IPS DF 6.9 (cell line): ENCODE measurements at regions not wholly inside any gene's neighbourhood (a gene's known extent, or its start where the extent isn't known, plus 50 kb on each side); places are given as distances from the start of the nearest gene placed in this dataset.

ENCODE experiments used
- DNase-seq: peaks from one replicate; pipeline ENCODE4 v3.0.0-alpha.2; 2013; ENCODE audit warnings: low read depth, low spot score
- H3K27ac ChIP-seq: one replicate; pipeline ENCODE4 v1.5.1; 2013; ENCODE audit warnings: low read length, control low read depth
- H3K27me3 ChIP-seq: 2 replicates; pipeline ENCODE4 v1.6.1; 2013; ENCODE audit warnings: mild to moderate bottlenecking, low read length; ENCODE audit not compliant: control insufficient read depth, insufficient read depth
- H3K36me3 ChIP-seq: 2 replicates; pipeline ENCODE4 v1.6.1; 2013; ENCODE audit warnings: low read length; ENCODE audit not compliant: control insufficient read depth, insufficient read depth
- H3K4me1 ChIP-seq: 2 replicates; pipeline ENCODE4 v1.6.1; 2013; ENCODE audit warnings: low read length; ENCODE audit not compliant: control insufficient read depth, insufficient read depth
- H3K4me3 ChIP-seq: 2 replicates; pipeline ENCODE4 v1.5.1; 2013; ENCODE audit warnings: mild to moderate bottlenecking, low read length
- H3K9me3 ChIP-seq: 2 replicates; pipeline ENCODE4 v1.6.1; 2013; ENCODE audit warnings: low read length, inconsistent platforms; ENCODE audit not compliant: control insufficient read depth, insufficient read depth
- WGBS: extraction: QIAGEN DNeasy Blood & Tissue Kit; methylation state at CpG from one replicate; pipeline ENCODE4 v1.1.7; 2013; ENCODE audit warnings: mixed read lengths, missing lambda C conversion rate; ENCODE audit not compliant: insufficient read length, insufficient coverage; 5-methylcytosine and 5-hydroxymethylcytosine counted together

- no peaks in the 10 kb centered on the region for H3K36me3 ChIP-seq
- H3K4me3 ChIP-seq: no peak overlapping the region
- H3K4me1 ChIP-seq: no peaks in the 10 kb centered on the region; the same call in 1 of the 2 replicates
- WGBS: no CpG with 5 or more reads among the region's 4 CpGs
- no peak overlapping the region for H3K27ac ChIP-seq
- DNase-seq: no peak
- H3K9me3 ChIP-seq: no peaks in the 10 kb centered on the region
- H3K27me3 ChIP-seq: no peaks in the 10 kb centered on the region
Observed at GRCh38 chr2:5933669-5934068, 241.5 kb downstream of the SOX11 start.

GRCh38 chr2:5937321-5937720 lies 245.1 kb downstream of the SOX11 start:
- no peaks in the 10 kb centered on the region for H3K27me3 ChIP-seq
- no CpG with 5 or more reads among the region's 4 CpGs for WGBS
- H3K36me3 ChIP-seq: no peaks in the 10 kb centered on the region
- no peak overlapping the region for H3K4me3 ChIP-seq
- no peak overlapping the region for H3K27ac ChIP-seq
- no peak for DNase-seq
- no peaks in the 10 kb centered on the region; the same call in 1 of the 2 replicates for H3K4me1 ChIP-seq
- H3K9me3 ChIP-seq: no peaks in the 10 kb centered on the region

- Histone ChIP-seq H3K9me3 (no peaks in the 10 kb centered on the region), H3K27ac (no peak overlapping the region), H3K36me3 (no peaks in the 10 kb centered on the region), H3K4me3 (no peak overlapping the region), H3K27me3 (no peaks in the 10 kb centered on the region), H3K4me1 (no peaks in the 10 kb centered on the region; the same call in 1 of the 2 replicates)
- WGBS: no CpG with 5 or more reads among the region's 12 CpGs
- no peak for DNase-seq
Observed at GRCh38 chr2:5937851-5938565, 245.8 kb downstream of the SOX11 start.

GRCh38 chr2:5938566-5938896 lies 246.3 kb downstream of the SOX11 start:
- Histone ChIP-seq H3K27ac (no peak overlapping the region), H3K9me3 (no peaks in the 10 kb centered on the region), H3K27me3 (no peaks in the 10 kb centered on the region), H3K36me3 (no peaks in the 10 kb centered on the region), H3K4me3 (no peak overlapping the region), H3K4me1 (no peaks in the 10 kb centered on the region; the same call in 1 of the 2 replicates)
- WGBS: no CpG with 5 or more reads among the region's 10 CpGs
- DNase-seq: no peak

- Histone ChIP-seq H3K27ac (no peak overlapping the region), H3K9me3 (no peaks in the 10 kb centered on the region), H3K4me1 (no peaks in the 10 kb centered on the region; the same call in 1 of the 2 replicates), H3K4me3 (no peak overlapping the region), H3K27me3 (no peaks in the 10 kb centered on the region), H3K36me3 (no peaks in the 10 kb centered on the region)
- DNase-seq: no peak
- no CpG with 5 or more reads among the region's 4 CpGs for WGBS
Observed at GRCh38 chr2:5939553-5939952, 247.4 kb downstream of the SOX11 start.

- no peak overlapping the region for H3K4me3 ChIP-seq
- no peaks in the 10 kb centered on the region; the same call in none of the 2 replicates for H3K4me1 ChIP-seq
- no peaks in the 10 kb centered on the region for H3K36me3 ChIP-seq
- no peaks in the 10 kb centered on the region for H3K9me3 ChIP-seq
- H3K27ac ChIP-seq: no peak overlapping the region
- DNase-seq: no peak
- H3K27me3 ChIP-seq: no peaks in the 10 kb centered on the region
- no CpG with 5 or more reads among the region's 7 CpGs for WGBS
Observed at GRCh38 chr2:5940596-5941535, 248.7 kb downstream of the SOX11 start.

GRCh38 chr2:5942204-5942603 lies 250.0 kb downstream of the SOX11 start:
- WGBS: no CpG with 5 or more reads among the region's 7 CpGs
- H3K36me3 ChIP-seq: no peaks in the 10 kb centered on the region

GRCh38 chr2:5945742-5946141 lies 253.6 kb downstream of the SOX11 start:
- no peak for DNase-seq
- H3K36me3 ChIP-seq: no peaks in the 10 kb centered on the region
- H3K4me3 ChIP-seq: no peak overlapping the region
- H3K9me3 ChIP-seq: no peaks in the 10 kb centered on the region
- WGBS: no CpG with 5 or more reads among the region's 9 CpGs
- no peaks in the 10 kb centered on the region for H3K27me3 ChIP-seq
- no peaks in the 10 kb centered on the region; the same call in 1 of the 2 replicates for H3K4me1 ChIP-seq
- no peak overlapping the region for H3K27ac ChIP-seq

More at GRCh38 chr2:5942204-5942603, 250.0 kb downstream of the SOX11 start:
- no peaks in the 10 kb centered on the region for H3K9me3 ChIP-seq
- no peak overlapping the region for H3K27ac ChIP-seq
- no peak for DNase-seq
- H3K4me3 ChIP-seq: no peak overlapping the region
- no peaks in the 10 kb centered on the region; the same call in none of the 2 replicates for H3K4me1 ChIP-seq
- H3K27me3 ChIP-seq: no peaks in the 10 kb centered on the region

GRCh38 chr2:5946225-5947115 lies 254.3 kb downstream of the SOX11 start:
- Histone ChIP-seq H3K27ac (no peak overlapping the region), H3K36me3 (no peaks in the 10 kb centered on the region), H3K9me3 (no peaks in the 10 kb centered on the region), H3K4me1 (no peaks in the 10 kb centered on the region; the same call in 1 of the 2 replicates), H3K27me3 (no peaks in the 10 kb centered on the region), H3K4me3 (no peak overlapping the region)
- WGBS: no CpG with 5 or more reads among the region's 15 CpGs
- no peak for DNase-seq

- no peaks in the 10 kb centered on the region for H3K27me3 ChIP-seq
- no peaks in the 10 kb centered on the region for H3K9me3 ChIP-seq
- no peak for DNase-seq
- H3K4me3 ChIP-seq: no peak overlapping the region
- no CpG with 5 or more reads among the region's 5 CpGs for WGBS
- H3K4me1 ChIP-seq: no peaks in the 10 kb centered on the region
- no peaks in the 10 kb centered on the region for H3K36me3 ChIP-seq
- no peak overlapping the region for H3K27ac ChIP-seq
Observed at GRCh38 chr2:5950736-5951135, 258.6 kb downstream of the SOX11 start.
